HAP-1 (cell line): ENCODE measurements at regions not wholly inside any gene's neighbourhood (a gene's known extent, or its start where the extent isn't known, plus 50 kb on each side); places are given as distances from the start of the nearest gene placed in this dataset.

Source experiments
- DNase-seq, 2 experiments: peaks; one replicate each; pipeline ENCODE4 v3.0.0-alpha.2; 2016 to 2020; ENCODE audit warnings: low spot score in 2 of 2
- H3K27me3 ChIP-seq: fragments of 250-450 bp; sonication (Bioruptor Pico); 2 replicates; pipeline ENCODE4 v1.5.1; 2020; ENCODE audit warnings: low read depth, mild to moderate bottlenecking, moderate library complexity
- H3K36me3 ChIP-seq: fragments of 250-450 bp; sonication (Bioruptor Pico); replicated peaks from 2 replicates; pipeline ENCODE4 v1.5.1; 2020; ENCODE audit warnings: mild to moderate bottlenecking
- H3K4me1 ChIP-seq: fragments of 250-450 bp; sonication (Bioruptor Pico); 2 replicates; pipeline ENCODE4 v1.5.1; 2020; ENCODE audit warnings: mild to moderate bottlenecking
- H3K4me3 ChIP-seq: fragments of 250-450 bp; sonication (Bioruptor Pico); 2 replicates; pipeline ENCODE4 v1.5.1; 2020; ENCODE audit warnings: mild to moderate bottlenecking, moderate library complexity
- H3K9me3 ChIP-seq: fragments of 250-450 bp; sonication (Bioruptor Pico); 2 replicates; pipeline ENCODE4 v1.5.1; 2020; ENCODE audit warnings: mild to moderate bottlenecking, moderate library complexity
- in situ Hi-C: fragments of 300-500 bp; cut with MboI; formaldehyde crosslinking; loops from 3 replicates; pipeline ENCODE4 v1.14.3; 2020; ENCODE audit warnings: low sequenced_read_pairs, inconsistent platforms, mixed read lengths

DNA sequence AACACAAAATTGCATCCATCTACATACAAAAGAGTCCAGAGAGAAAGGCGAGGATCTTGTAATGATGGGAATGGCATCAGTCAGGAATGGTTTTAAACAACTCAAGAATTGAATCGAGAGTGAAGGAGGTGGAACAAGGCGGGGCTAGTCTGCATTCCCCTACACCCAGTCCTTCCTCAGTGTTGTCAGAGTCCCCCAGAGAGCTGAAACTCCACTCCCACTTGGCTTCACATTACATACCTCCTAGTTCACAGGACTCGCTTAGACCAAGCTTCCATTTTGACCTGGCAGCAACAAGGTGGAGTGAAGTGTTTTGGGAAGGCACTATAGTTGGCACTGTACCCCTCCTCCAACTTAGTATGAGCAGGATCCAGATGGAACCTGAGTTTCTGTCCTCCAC is 1273.5 kb upstream of the CRIM1 start:
- Histone ChIP-seq H3K9me3 (no peaks in the 10 kb centered on the region), H3K4me3 (no peak overlapping the region), H3K36me3 (no peaks in the 10 kb centered on the region), H3K4me1 (no peaks in the 10 kb centered on the region), H3K27me3 (no peaks in the 10 kb centered on the region)
- in situ Hi-C loops = no loop called here
- DNase-seq = no peak

DNA sequence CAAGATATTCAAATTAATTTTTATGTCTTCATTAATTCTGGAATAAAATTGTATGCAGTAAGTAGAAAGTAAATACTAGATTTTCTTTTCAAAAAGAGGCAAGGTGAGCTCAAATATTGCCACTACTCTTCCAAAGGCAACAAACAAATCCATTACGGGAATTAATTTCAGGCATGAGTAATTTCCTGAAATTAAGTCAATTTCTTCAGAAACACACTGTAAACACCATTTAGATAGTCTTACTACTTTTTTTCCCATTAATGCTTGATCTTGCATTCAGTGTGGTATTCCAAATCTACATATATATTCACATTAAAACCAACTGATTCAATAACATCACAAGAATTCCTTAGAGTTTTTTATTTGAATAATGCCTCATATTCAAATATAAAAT is 1274.0 kb upstream of the CRIM1 start:
- DNase-seq = no peak
- in situ Hi-C loops = no loop called here
- H3K9me3 ChIP-seq = no peaks in the 10 kb centered on the region
- H3K27me3 ChIP-seq = no peaks in the 10 kb centered on the region
- no peaks in the 10 kb centered on the region for H3K36me3 ChIP-seq
- H3K4me3 ChIP-seq = no peak overlapping the region
- H3K4me1 ChIP-seq = no peaks in the 10 kb centered on the region

DNA sequence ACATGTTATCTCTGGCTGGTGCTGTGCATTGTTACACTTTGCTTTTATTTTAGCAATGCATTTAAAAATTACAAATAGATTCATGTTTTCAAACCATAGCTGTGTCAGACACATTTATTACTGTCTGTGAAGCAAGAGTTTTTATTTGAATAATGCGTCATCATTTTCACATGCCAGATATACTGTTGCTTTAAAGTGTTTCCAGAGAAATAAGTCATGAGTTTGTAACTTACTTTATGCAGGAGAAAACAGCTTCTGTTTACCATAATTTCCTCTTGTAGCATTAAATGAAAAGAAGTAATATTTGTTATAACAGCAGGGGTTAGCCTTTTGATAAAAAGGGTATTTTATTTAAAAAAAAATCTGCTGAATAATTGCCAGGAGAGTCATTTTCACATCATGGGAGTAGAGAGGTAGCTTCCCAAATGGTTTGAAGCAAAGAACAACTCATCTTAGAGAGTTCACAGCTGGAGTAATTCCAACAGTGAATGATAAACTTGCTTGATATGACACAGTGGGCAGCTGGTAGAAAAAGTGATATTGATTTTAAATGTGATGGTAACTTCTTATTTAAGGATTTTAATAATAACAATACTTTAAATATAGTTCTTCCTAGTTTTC is 1274.5 kb upstream of the CRIM1 start:
- no peak for DNase-seq
- Histone ChIP-seq H3K4me1 (no peaks in the 10 kb centered on the region), H3K9me3 (no peaks in the 10 kb centered on the region), H3K4me3 (no peak overlapping the region), H3K36me3 (no peaks in the 10 kb centered on the region), H3K27me3 (no peaks in the 10 kb centered on the region)
- in situ Hi-C loops = no loop called here

DNA sequence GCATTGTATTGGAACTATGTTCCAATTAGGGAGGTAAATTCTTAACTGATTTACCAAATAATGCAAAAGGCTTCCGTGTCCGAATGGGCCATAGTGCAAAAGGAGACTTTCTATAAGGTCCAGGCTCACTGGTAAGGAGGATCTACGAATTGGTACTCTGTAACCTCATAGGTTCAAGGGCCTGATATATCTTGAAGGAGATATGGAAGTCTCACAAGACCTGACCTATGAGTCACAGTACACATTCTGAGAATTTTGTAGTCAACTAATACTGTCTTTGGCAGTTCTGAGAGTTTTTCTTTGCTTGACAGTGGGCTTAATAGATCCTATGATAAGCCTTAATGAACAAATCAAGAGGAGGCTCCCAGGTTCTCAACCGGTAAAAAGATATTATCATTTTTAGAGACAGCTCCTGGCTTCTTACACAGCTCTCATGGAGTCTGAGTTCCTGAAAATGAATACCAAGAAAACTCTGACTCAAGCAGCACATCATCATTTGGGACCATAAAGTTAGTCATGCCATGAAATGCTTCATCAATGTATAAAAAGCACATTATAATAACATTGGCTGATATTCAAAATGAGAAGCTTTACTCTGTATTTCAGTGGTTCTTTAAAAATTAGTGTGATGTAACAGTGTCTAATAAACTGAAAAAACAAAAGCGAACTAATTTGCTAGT is 1275.2 kb upstream of the CRIM1 start:
- in situ Hi-C loops = no loop called here
- no peak for DNase-seq
- H3K9me3 ChIP-seq = no peaks in the 10 kb centered on the region
- no peaks in the 10 kb centered on the region for H3K36me3 ChIP-seq
- no peaks in the 10 kb centered on the region for H3K27me3 ChIP-seq
- no peaks in the 10 kb centered on the region for H3K4me1 ChIP-seq
- no peak overlapping the region for H3K4me3 ChIP-seq

DNA sequence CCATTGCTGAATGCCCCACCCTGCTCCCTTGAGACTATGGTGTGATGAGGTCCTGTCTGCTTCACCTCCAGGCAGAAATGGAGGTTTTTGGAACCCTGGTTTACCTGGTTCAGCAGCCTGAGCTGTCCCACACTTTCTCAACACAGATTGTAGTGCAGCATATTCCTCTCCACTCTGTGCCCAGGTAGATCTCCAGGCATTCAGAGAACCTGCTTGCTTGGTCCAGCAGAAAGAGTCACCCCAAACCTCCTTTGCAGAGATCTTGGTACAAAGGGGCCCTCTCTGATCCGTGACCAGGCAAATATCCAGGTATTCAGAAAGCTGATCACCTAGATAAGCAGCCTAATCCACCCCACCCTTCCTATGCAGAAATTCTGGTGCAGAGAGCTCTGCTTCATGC is 1288.2 kb upstream of the CRIM1 start:
- no peaks in the 10 kb centered on the region for H3K27me3 ChIP-seq
- in situ Hi-C loops = no loop called here
- DNase-seq = no peak
- no peak overlapping the region for H3K4me3 ChIP-seq
- no peaks in the 10 kb centered on the region for H3K36me3 ChIP-seq
- no peaks in the 10 kb centered on the region for H3K4me1 ChIP-seq
- no peaks in the 10 kb centered on the region for H3K9me3 ChIP-seq

DNA sequence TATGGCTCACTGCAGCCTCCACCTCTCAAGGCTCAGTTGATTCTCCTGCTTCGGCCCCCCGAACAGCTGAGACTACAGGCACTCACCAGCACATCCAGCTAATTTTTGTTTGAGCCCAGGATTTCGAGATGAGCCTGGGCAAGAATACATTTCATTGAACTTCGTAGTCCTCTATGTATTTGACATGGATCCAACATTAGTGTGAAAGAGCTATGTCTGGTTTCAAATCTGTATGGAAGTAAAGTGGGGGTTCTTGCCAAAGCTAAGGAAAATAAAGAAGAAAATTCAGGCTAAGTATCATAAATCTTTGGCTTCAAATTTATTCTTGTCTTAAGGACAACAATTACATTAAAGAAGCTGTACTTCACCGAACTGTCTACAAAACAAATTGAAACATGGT is 1291.7 kb upstream of the CRIM1 start:
- in situ Hi-C loops = no loop called here
- Histone ChIP-seq H3K4me1 (no peaks in the 10 kb centered on the region), H3K36me3 (no peaks in the 10 kb centered on the region), H3K9me3 (no peaks in the 10 kb centered on the region), H3K4me3 (no peak overlapping the region), H3K27me3 (no peaks in the 10 kb centered on the region)
- no peak for DNase-seq

DNA sequence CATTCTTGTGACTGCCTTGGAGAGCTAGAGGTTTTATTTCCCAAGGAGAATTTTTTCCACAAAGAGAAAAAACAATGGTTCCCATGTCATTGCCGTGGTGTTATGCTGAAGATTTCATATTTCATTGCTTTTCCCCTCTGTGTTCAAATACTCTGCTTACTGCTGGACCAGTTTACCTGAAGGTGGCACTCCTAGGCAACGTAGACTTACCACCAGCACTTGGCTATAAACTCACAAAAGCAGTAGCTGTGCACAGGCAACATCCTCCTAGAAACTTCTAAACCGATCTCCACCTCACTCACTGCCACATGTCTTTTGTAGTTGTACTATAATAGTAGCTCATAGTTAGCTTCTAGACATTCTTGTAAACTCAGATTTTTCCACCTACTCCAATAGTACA is 1319.7 kb upstream of the CRIM1 start:
- Histone ChIP-seq H3K4me1 (no peaks in the 10 kb centered on the region), H3K4me3 (no peak overlapping the region), H3K27me3 (no peaks in the 10 kb centered on the region), H3K9me3 (no peaks in the 10 kb centered on the region), H3K36me3 (no peaks in the 10 kb centered on the region)
- DNase-seq = no peak
- in situ Hi-C loops = no loop called here

DNA sequence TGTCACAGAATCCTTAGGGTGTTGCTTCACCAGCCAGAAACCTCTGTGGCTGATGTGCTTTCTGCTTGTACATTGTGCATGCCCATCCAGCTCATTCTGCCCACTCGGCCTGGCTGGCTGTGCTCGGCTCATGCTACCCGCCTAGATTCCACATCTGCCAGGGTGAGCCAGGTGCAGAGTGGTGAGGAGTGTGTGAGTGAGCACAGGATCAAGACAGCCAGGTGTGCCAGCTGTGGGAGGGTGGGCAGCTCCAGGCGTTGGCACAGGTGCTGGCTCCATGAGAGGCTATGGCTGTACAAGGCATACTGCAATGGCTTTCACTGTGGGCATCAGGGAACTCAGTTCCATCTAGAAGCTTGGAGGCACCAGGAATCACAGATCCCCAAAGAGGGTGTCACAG is 1321.8 kb upstream of the CRIM1 start:
- Histone ChIP-seq H3K27me3 (no peaks in the 10 kb centered on the region), H3K4me3 (no peak overlapping the region), H3K9me3 (no peaks in the 10 kb centered on the region), H3K36me3 (no peaks in the 10 kb centered on the region), H3K4me1 (no peaks in the 10 kb centered on the region)
- in situ Hi-C loops = no loop called here
- DNase-seq = no peak

DNA sequence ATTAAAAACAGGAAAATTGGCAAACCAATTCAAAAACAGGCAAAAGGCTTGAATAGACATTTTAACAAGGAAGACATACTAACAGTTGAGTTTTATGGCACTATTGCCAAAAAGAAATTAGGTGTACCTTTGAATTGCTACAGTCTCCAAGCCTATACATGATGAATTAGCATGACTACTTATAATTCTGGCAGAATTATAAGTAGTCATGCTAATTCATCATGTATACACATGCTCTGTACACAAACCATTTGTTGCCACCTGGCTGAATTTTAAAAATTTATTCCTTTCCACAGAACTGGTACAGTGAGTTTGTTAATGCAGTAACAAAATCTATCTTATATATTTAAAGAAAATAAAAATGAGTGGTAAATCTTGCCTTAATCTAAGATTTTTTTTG is 1332.0 kb upstream of the CRIM1 start:
- no peaks in the 10 kb centered on the region for H3K36me3 ChIP-seq
- in situ Hi-C loops = no loop called here
- no peaks in the 10 kb centered on the region for H3K27me3 ChIP-seq
- no peak for DNase-seq
- H3K9me3 ChIP-seq = no peaks in the 10 kb centered on the region
- H3K4me1 ChIP-seq = no peaks in the 10 kb centered on the region
- no peak overlapping the region for H3K4me3 ChIP-seq

DNA sequence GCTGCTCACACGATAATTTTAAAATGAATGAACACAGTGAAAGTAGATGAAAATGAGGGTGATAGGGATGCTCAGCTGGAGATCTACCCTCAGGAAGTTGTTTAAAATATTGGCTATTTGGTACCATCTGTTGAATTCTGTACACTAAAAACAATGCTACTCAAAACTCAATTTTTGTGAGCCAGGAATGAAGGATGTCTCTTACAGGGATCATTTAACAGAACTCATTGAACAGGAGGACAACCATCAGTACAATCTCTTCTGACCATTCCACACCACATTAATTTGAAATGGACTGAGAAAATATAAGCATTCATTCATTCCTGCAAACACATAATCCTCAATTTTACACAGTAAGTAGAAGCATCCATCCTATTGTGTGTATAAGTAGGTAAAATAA is 1355.1 kb upstream of the CRIM1 start:
- no peaks in the 10 kb centered on the region for H3K4me1 ChIP-seq
- no peak for DNase-seq
- H3K36me3 ChIP-seq = no peaks in the 10 kb centered on the region
- H3K27me3 ChIP-seq = no peaks in the 10 kb centered on the region
- in situ Hi-C loops = no loop called here
- no peaks in the 10 kb centered on the region for H3K9me3 ChIP-seq
- H3K4me3 ChIP-seq = no peak overlapping the region

DNA sequence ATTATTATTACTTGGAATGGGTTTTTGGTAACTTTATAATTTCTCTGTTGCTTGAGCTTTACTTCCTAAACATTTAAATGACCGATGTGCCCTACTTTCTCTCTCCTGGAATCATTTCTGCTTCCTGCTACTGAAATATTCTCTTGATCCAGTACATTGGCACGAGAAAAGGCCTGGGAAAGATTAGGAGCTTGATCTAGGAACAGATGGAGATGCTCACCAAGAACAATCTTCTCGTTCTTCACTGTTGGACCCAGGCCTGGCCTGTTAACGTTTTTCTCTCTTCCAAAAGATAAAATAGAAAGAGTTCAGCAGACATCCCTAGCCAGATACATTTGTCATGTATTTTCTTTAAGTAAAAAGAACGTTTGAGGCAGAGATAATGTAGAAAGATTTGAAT is 1356.8 kb upstream of the CRIM1 start:
- no peaks in the 10 kb centered on the region for H3K9me3 ChIP-seq
- H3K4me1 ChIP-seq = no peaks in the 10 kb centered on the region
- no peaks in the 10 kb centered on the region for H3K27me3 ChIP-seq
- DNase-seq = no peak
- no peaks in the 10 kb centered on the region for H3K36me3 ChIP-seq
- in situ Hi-C loops = no loop called here
- H3K4me3 ChIP-seq = no peak overlapping the region

DNA sequence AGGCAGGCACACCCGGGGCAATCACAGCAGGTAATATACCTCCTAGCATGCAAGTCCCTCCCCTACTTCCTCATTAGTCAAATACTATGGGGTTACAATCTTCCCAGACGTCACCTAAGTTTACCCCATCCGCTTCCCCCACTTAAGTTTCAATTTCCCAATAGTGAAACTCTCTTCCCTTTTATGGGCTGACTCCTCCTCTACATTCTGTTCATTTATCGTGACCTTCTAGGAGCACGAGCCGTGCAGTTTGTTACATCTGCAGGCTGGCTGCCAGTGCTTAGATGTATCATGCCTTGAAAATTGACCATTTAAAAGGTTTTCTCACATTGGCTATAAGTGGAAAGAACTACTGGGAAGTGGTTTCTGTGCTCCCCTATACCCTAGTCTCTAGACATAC is 1357.8 kb upstream of the CRIM1 start:
- no peaks in the 10 kb centered on the region for H3K9me3 ChIP-seq
- DNase-seq = no peak
- no peaks in the 10 kb centered on the region for H3K4me1 ChIP-seq
- H3K27me3 ChIP-seq = no peaks in the 10 kb centered on the region
- no peak overlapping the region for H3K4me3 ChIP-seq
- in situ Hi-C loops = no loop called here
- no peaks in the 10 kb centered on the region for H3K36me3 ChIP-seq

DNA sequence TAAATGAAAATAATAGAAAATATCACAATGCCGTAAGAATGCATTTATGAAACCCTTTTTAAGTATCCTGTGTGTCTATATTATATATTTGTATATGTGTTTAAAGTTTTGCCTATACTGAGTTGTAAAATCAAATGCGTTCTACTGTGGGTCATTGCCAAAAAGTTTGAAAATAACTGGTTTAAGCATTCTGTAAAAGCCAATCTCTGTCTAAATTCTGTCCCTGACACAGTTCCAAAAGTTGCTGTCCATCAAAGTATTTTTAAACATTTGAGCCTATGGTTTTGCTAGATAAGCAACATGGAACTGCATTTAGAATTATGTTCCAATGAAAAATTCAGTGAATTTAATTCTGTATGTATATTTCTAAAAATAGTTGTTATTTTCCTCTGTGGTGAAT is 1360.4 kb upstream of the CRIM1 start:
- H3K4me3 ChIP-seq = no peak overlapping the region
- no peaks in the 10 kb centered on the region for H3K4me1 ChIP-seq
- in situ Hi-C loops = no loop called here
- H3K9me3 ChIP-seq = no peaks in the 10 kb centered on the region
- no peaks in the 10 kb centered on the region for H3K27me3 ChIP-seq
- DNase-seq = no peak
- H3K36me3 ChIP-seq = no peaks in the 10 kb centered on the region

DNA sequence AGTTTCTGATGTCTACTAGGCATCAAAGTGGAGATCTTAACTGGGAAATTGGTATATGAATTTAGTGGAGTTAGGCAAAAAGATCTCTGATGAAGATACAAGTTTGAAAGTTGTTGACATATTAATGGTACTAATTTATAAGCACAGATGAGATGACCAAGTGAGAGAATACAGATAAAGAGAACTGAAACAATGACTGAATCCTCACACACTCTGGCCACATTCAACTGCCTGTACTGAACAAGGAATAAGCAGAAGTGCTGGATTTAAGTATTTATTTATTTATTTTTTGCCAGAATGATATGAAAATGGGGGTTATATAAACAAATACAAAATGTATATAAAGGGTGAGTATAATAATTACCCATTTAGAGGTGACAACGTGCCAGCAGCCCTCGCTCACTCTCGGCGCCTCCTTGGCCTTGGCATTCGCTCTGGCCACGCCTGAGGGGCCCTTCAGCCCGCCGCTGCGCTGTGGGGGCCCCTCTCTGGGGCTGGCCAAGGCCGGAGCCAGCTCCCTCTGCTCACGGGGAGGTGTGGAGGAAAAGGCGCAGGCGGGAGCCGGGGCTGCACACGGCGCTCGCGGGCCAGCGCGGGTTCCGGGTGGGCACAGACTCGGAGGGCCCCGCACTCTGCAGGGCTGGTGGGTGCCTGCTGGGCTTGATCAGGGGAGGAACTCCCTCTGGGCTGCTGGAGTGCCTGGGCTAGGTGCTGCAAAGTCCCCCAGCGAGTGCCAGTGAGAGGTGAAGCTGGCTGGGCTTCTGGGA is 1363.9 kb upstream of the CRIM1 start:
- Histone ChIP-seq H3K27me3 (no peaks in the 10 kb centered on the region), H3K36me3 (no peaks in the 10 kb centered on the region), H3K9me3 (no peaks in the 10 kb centered on the region), H3K4me3 (no peak overlapping the region), H3K4me1 (no peaks in the 10 kb centered on the region)
- DNase-seq = no peak
- in situ Hi-C loops = no loop called here
